HUES48 (cell line): ENCODE measurements at regions not wholly inside any gene's neighbourhood (a gene's known extent, or its start where the extent isn't known, plus 50 kb on each side); places are given as distances from the start of the nearest gene placed in this dataset.
A peak's percentile ranks its signal among the peaks of the same experiment; 100 is the strongest.

Experiments
- H3K27ac ChIP-seq: one replicate; pipeline ENCODE4 v1.7.0; 2013; ENCODE audit warnings: low read depth, low read length, inconsistent platforms
- H3K27me3 ChIP-seq: 2 replicates; pipeline ENCODE4 v1.6.1; 2013; ENCODE audit warnings: mild to moderate bottlenecking, low read length; ENCODE audit not compliant: control insufficient read depth, insufficient read depth
- H3K36me3 ChIP-seq: 2 replicates; pipeline ENCODE4 v1.6.1; 2013; ENCODE audit warnings: low read length; ENCODE audit not compliant: control insufficient read depth, insufficient read depth
- H3K4me1 ChIP-seq: 2 replicates; pipeline ENCODE4 v1.6.1; 2013; ENCODE audit warnings: mild to moderate bottlenecking, low read length; ENCODE audit not compliant: control insufficient read depth, insufficient read depth
- H3K4me3 ChIP-seq: 2 replicates; pipeline ENCODE4 v1.5.1; 2013; ENCODE audit warnings: mild to moderate bottlenecking, low read depth, low read length
- H3K9ac ChIP-seq: 2 replicates; pipeline ENCODE4 v1.6.1; 2013; ENCODE audit warnings: mild to moderate bottlenecking, low read depth, low read length, moderate library complexity
- H3K9me3 ChIP-seq: 2 replicates; pipeline ENCODE4 v1.6.1; 2013; ENCODE audit warnings: low read length; ENCODE audit not compliant: control insufficient read depth, insufficient read depth

- no peaks in the 10 kb centered on the region for H3K9me3 ChIP-seq
- no peak overlapping the region for H3K4me3 ChIP-seq
- H3K9ac ChIP-seq, result no peak overlapping the region
- H3K27ac ChIP-seq, result no peak overlapping the region
- no peaks in the 10 kb centered on the region for H3K36me3 ChIP-seq
- peaks cover 11% of the 10 kb centered on the region; the same call in 1 of the 2 replicates for H3K4me1 ChIP-seq
- H3K27me3 ChIP-seq, result no peaks in the 10 kb centered on the region
Observed at GRCh38 chr18:29184654-29185053, 1007.7 kb upstream of the CDH2 start.

GRCh38 chr18:29181151-29181901 is 1004.4 kb upstream of the CDH2 start:
- Histone ChIP-seq H3K4me3 (no peak overlapping the region), H3K27ac (no peak overlapping the region), H3K27me3 (no peaks in the 10 kb centered on the region), H3K9ac (no peak overlapping the region), H3K4me1 (peaks cover 5% of the 10 kb centered on the region; the same call in 1 of the 2 replicates), H3K36me3 (no peaks in the 10 kb centered on the region), H3K9me3 (no peaks in the 10 kb centered on the region)

DNA sequence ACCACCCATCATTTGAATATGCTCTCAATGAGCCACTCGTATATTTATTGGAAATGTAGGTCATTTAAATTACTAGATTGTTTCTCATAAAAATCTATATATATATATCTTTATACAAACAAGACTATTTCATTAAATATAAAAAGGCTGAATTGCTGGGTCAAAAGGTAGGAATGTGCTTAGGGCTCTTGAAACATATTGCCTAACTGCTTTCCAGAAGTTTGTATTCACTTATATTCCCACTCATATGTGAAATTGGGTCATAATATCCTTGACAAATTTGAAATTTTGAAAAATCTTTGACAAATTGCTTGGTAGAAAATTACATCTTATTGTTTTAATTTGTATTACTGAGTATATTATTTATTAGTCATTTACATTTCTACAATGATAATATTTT is 999.8 kb upstream of the CDH2 start:
- no peaks in the 10 kb centered on the region for H3K9me3 ChIP-seq
- peaks cover 5% of the 10 kb centered on the region; the same call in 1 of the 2 replicates for H3K4me1 ChIP-seq
- H3K36me3 ChIP-seq, result no peaks in the 10 kb centered on the region
- H3K27me3 ChIP-seq, result no peaks in the 10 kb centered on the region
- no peak overlapping the region for H3K27ac ChIP-seq
- H3K4me3 ChIP-seq, result no peak overlapping the region
- H3K9ac ChIP-seq, result no peak overlapping the region

DNA sequence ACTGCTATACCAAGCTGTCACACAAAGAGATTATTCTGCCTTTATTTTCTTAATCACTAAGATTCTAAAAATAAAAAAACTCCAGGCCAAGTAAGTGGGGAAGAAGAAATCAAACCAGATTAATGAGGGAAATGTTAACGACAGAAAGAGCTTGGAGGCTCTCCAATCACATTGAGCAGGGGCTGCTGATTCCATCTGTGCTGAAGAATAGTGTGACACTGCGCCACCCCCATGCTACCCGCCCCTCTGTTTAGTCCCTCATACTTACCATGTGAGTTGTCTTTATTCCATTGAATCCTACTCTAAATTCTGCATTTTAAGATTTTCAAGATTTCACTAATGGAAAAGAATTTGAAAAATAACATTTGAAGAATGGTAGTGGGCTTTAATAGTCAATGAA is 998.0 kb upstream of the CDH2 start:
- Histone ChIP-seq H3K36me3 (no peaks in the 10 kb centered on the region), H3K9ac (no peak overlapping the region), H3K27ac (no peak overlapping the region), H3K27me3 (no peaks in the 10 kb centered on the region), H3K4me1 (no peaks in the 10 kb centered on the region), H3K9me3 (no peaks in the 10 kb centered on the region), H3K4me3 (no peak overlapping the region)

DNA sequence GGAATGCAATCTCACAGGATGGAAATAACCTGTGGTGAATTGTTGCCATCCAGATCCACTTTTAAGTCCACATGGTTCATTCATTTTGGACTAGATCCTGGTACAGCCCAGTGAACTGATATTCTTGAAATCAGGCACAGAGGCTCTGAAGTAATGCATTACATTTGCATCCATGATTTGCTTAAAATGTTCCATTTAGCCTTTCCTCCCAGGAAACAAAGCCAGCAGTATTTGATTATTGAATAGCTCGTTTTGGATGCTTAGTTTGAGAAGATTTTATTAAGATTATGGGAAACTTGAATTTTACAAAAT is 995.8 kb upstream of the CDH2 start:
- Histone ChIP-seq H3K4me3 (no peak overlapping the region), H3K27ac (no peak overlapping the region), H3K4me1 (no peaks in the 10 kb centered on the region)

GRCh38 chr18:29171892-29172755 is 995.2 kb upstream of the CDH2 start:
- Histone ChIP-seq H3K27ac (no peak overlapping the region), H3K9me3 (no peaks in the 10 kb centered on the region), H3K9ac (no peak overlapping the region), H3K36me3 (no peaks in the 10 kb centered on the region), H3K27me3 (no peaks in the 10 kb centered on the region), H3K4me3 (no peak overlapping the region), H3K4me1 (no peaks in the 10 kb centered on the region)

More for the DNA sequence above, 995.8 kb upstream of the CDH2 start:
- no peaks in the 10 kb centered on the region for H3K9me3 ChIP-seq
- H3K36me3 ChIP-seq, result no peaks in the 10 kb centered on the region
- no peak overlapping the region for H3K9ac ChIP-seq
- H3K27me3 ChIP-seq, result no peaks in the 10 kb centered on the region

- no peak overlapping the region for H3K4me3 ChIP-seq
- H3K9ac ChIP-seq, result no peak overlapping the region
- H3K4me1 ChIP-seq, result peaks cover 9% of the 10 kb centered on the region; the same call in 1 of the 2 replicates
- H3K36me3 ChIP-seq, result no peaks in the 10 kb centered on the region
- H3K9me3 ChIP-seq, result no peaks in the 10 kb centered on the region
- no peaks in the 10 kb centered on the region for H3K27me3 ChIP-seq
- no peak overlapping the region for H3K27ac ChIP-seq
Observed at GRCh38 chr18:29169599-29169998, 992.7 kb upstream of the CDH2 start.

DNA sequence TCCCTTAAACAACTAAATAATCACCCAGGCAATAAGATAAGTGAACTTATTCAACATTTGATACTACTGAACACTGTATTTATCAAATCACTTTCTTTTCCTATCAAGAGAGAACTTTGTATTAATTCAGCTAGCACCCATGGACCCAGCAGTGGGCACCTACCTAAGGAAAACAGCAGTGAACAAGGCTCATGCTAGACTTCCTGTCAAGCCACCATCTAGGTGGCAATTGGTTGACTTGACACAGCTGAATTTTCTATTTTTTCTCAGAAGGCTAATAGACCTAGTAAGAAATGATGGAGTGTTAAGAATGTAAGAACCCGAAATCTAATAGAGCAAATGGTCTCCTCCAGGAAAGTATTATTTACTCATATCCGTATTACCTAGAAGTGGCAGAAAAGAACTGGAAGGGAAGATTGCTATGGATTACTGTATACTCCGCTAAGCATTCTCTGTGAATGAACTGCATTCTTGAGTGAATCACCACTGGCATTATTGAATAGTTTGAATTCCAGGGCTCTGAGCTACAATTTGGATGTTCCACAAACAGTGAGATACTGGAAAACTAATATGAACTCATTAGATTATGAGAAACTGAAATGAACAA is 988.2 kb upstream of the CDH2 start:
- Histone ChIP-seq H3K27me3 (no peaks in the 10 kb centered on the region), H3K9me3 (no peaks in the 10 kb centered on the region), H3K36me3 (no peaks in the 10 kb centered on the region), H3K4me1 (peaks cover 23% of the 10 kb centered on the region), H3K27ac (peak overlapping the region; percentile 40), H3K4me3 (no peak overlapping the region), H3K9ac (no peak overlapping the region; the same call in 1 of the 2 replicates)

GRCh38 chr18:29164020-29164706 is 987.2 kb upstream of the CDH2 start:
- H3K36me3 ChIP-seq, result no peaks in the 10 kb centered on the region
- H3K4me3 ChIP-seq, result no peak overlapping the region
- peak overlapping the region; percentile 82 for H3K27ac ChIP-seq
- H3K4me1 ChIP-seq, result peaks cover 32% of the 10 kb centered on the region
- H3K9ac ChIP-seq, result no peak overlapping the region
- H3K27me3 ChIP-seq, result no peaks in the 10 kb centered on the region
- no peaks in the 10 kb centered on the region for H3K9me3 ChIP-seq

GRCh38 chr18:29163596-29163995 is 986.7 kb upstream of the CDH2 start:
- peaks cover 37% of the 10 kb centered on the region for H3K4me1 ChIP-seq
- H3K9me3 ChIP-seq, result no peaks in the 10 kb centered on the region
- peak overlapping the region; percentile 82 for H3K27ac ChIP-seq
- H3K4me3 ChIP-seq, result no peak overlapping the region
- H3K9ac ChIP-seq, result no peak overlapping the region
- H3K27me3 ChIP-seq, result no peaks in the 10 kb centered on the region
- H3K36me3 ChIP-seq, result no peaks in the 10 kb centered on the region
